Activated T-helper 2 cell treated with anti-CD3 and anti-CD28 coated beads, Interferon-gamma antibody, Interleukin-2, Interleukin-4, amounts not matched to agents 10 μg/mL and 5 μg/mL and 100 μg/mL, durations not matched to agents 14 hours and 24 hours and 36 hours (primary cell): ENCODE measurements at regions not wholly inside any gene's neighbourhood (a gene's known extent, or its start where the extent isn't known, plus 50 kb on each side); places are given as distances from the start of the nearest gene placed in this dataset.

Source experiments
- DNase-seq: peaks from one replicate; pipeline ENCODE4 v3.0.0; 2021; ENCODE audit warnings: low spot score
- H3K27ac Mint-ChIP-seq: one replicate; pipeline ENCODE4 v1.8.0; 2021; ENCODE audit warnings: mixed read lengths
- H3K27me3 Mint-ChIP-seq: one replicate; pipeline ENCODE4 v1.8.0; 2021; ENCODE audit warnings: low read depth, mixed read lengths
- H3K36me3 Mint-ChIP-seq: one replicate; pipeline ENCODE4 v1.8.0; 2021; ENCODE audit warnings: low read depth, mixed read lengths
- H3K4me1 Mint-ChIP-seq: one replicate; pipeline ENCODE4 v1.8.0; 2021; ENCODE audit warnings: low read depth, mixed read lengths
- H3K4me3 Mint-ChIP-seq: one replicate; pipeline ENCODE4 v1.8.0; 2021; ENCODE audit warnings: low read depth, mild to moderate bottlenecking, moderate library complexity, mixed read lengths
- H3K9me3 Mint-ChIP-seq: one replicate; pipeline ENCODE4 v1.8.0; 2021; ENCODE audit warnings: mixed read lengths
- intact Hi-C: fragments of 100-400 bp; cut with micrococcal nuclease; formaldehyde crosslinking; loops from one replicate; pipeline ENCODE4 v1.15.1; 2023

GRCh38 chr15:39144051-39144450 is 436.8 kb upstream of the THBS1 start:
- Mint-ChIP-seq H3K9me3 (no peaks in the 10 kb centered on the region), H3K4me1 (peaks cover 38% of the 10 kb centered on the region), H3K27me3 (no peaks in the 10 kb centered on the region), H3K36me3 (peaks cover 4% of the 10 kb centered on the region), H3K4me3 (no peak overlapping the region), H3K27ac (peak overlapping the region; percentile 69)
- no peak for DNase-seq
- intact Hi-C loops = loop anchor here (5.0 to 10.0 kb wide), 3 partner anchors 121 to 478 kb away; no protein-coding TSS in a partner anchor

GRCh38 chr15:39144613-39145499 is 436.0 kb upstream of the THBS1 start:
- intact Hi-C loops = loop anchor here (5.0 to 10.0 kb wide), 3 partner anchors 120 to 477 kb away; no protein-coding TSS in a partner anchor
- peak overlapping the region; percentile 69 for H3K27ac Mint-ChIP-seq

GRCh38 chr15:39145854-39146625 is 434.8 kb upstream of the THBS1 start:
- H3K36me3 Mint-ChIP-seq = peaks cover 4% of the 10 kb centered on the region
- no peaks in the 10 kb centered on the region for H3K9me3 Mint-ChIP-seq
- peaks cover 3% of the 10 kb centered on the region for H3K27me3 Mint-ChIP-seq
- peaks cover 29% of the 10 kb centered on the region for H3K4me1 Mint-ChIP-seq
- intact Hi-C loops = loop anchor here (10.0 kb wide), 1 partner anchor 119 kb away; no protein-coding TSS in a partner anchor
- DNase-seq = no peak
- no peak overlapping the region for H3K4me3 Mint-ChIP-seq
- H3K27ac Mint-ChIP-seq = no peak overlapping the region

More at GRCh38 chr15:39144613-39145499, 436.0 kb upstream of the THBS1 start:
- no peaks in the 10 kb centered on the region for H3K9me3 Mint-ChIP-seq
- DNase-seq = no peak
- peak overlapping the region; percentile 9 for H3K4me3 Mint-ChIP-seq
- H3K36me3 Mint-ChIP-seq = peaks cover 4% of the 10 kb centered on the region
- peaks cover 3% of the 10 kb centered on the region for H3K27me3 Mint-ChIP-seq
- H3K4me1 Mint-ChIP-seq = peaks cover 37% of the 10 kb centered on the region

- no peaks in the 10 kb centered on the region for H3K9me3 Mint-ChIP-seq
- H3K36me3 Mint-ChIP-seq = no peaks in the 10 kb centered on the region
- peaks cover 13% of the 10 kb centered on the region for H3K4me1 Mint-ChIP-seq
- H3K27ac Mint-ChIP-seq = no peak overlapping the region
- no peak for DNase-seq
- H3K27me3 Mint-ChIP-seq = peaks cover 11% of the 10 kb centered on the region
- intact Hi-C loops = loop anchor here (10.0 kb wide), 1 partner anchor 115 kb away; no protein-coding TSS in a partner anchor
- H3K4me3 Mint-ChIP-seq = no peak overlapping the region
Observed at GRCh38 chr15:39149636-39150150, 431.2 kb upstream of the THBS1 start.

- Mint-ChIP-seq H3K27ac (no peak overlapping the region), H3K9me3 (no peaks in the 10 kb centered on the region), H3K4me3 (no peak overlapping the region), H3K36me3 (no peaks in the 10 kb centered on the region), H3K4me1 (no peaks in the 10 kb centered on the region), H3K27me3 (peaks cover 12% of the 10 kb centered on the region)
- no peak for DNase-seq
- intact Hi-C loops = no loop called here
Observed at GRCh38 chr15:39151545-39151944, 429.3 kb upstream of the THBS1 start.

- Mint-ChIP-seq H3K4me1 (no peaks in the 10 kb centered on the region), H3K36me3 (no peaks in the 10 kb centered on the region), H3K27me3 (peaks cover 17% of the 10 kb centered on the region), H3K4me3 (no peak overlapping the region), H3K9me3 (no peaks in the 10 kb centered on the region), H3K27ac (no peak overlapping the region)
- intact Hi-C loops = no loop called here
- DNase-seq = no peak
Observed at GRCh38 chr15:39153058-39153714, 427.7 kb upstream of the THBS1 start.

GRCh38 chr15:39153716-39154115 is 427.2 kb upstream of the THBS1 start:
- Mint-ChIP-seq H3K27ac (no peak overlapping the region), H3K4me3 (no peak overlapping the region), H3K4me1 (no peaks in the 10 kb centered on the region), H3K36me3 (no peaks in the 10 kb centered on the region), H3K9me3 (no peaks in the 10 kb centered on the region), H3K27me3 (peaks cover 19% of the 10 kb centered on the region)
- DNase-seq = no peak
- intact Hi-C loops = no loop called here

- DNase-seq = no peak
- Mint-ChIP-seq H3K27ac (no peak overlapping the region), H3K4me1 (no peaks in the 10 kb centered on the region), H3K4me3 (no peak overlapping the region), H3K27me3 (peaks cover 19% of the 10 kb centered on the region), H3K9me3 (no peaks in the 10 kb centered on the region), H3K36me3 (no peaks in the 10 kb centered on the region)
- intact Hi-C loops = no loop called here
Observed at GRCh38 chr15:39154227-39154638, 426.6 kb upstream of the THBS1 start.

- intact Hi-C loops = no loop called here
- no peaks in the 10 kb centered on the region for H3K4me1 Mint-ChIP-seq
- no peak overlapping the region for H3K4me3 Mint-ChIP-seq
- no peak for DNase-seq
- peaks cover 19% of the 10 kb centered on the region for H3K27me3 Mint-ChIP-seq
- H3K36me3 Mint-ChIP-seq = no peaks in the 10 kb centered on the region
- H3K27ac Mint-ChIP-seq = no peak overlapping the region
- no peaks in the 10 kb centered on the region for H3K9me3 Mint-ChIP-seq
Observed at GRCh38 chr15:39154776-39155175, 426.1 kb upstream of the THBS1 start.

GRCh38 chr15:39156166-39156565 is 424.7 kb upstream of the THBS1 start:
- no peak for DNase-seq
- no peaks in the 10 kb centered on the region for H3K36me3 Mint-ChIP-seq
- intact Hi-C loops = no loop called here

GRCh38 chr15:39156646-39157250 is 424.1 kb upstream of the THBS1 start:
- no peak overlapping the region for H3K27ac Mint-ChIP-seq
- no peak overlapping the region for H3K4me3 Mint-ChIP-seq
- intact Hi-C loops = no loop called here
- peaks cover 26% of the 10 kb centered on the region for H3K27me3 Mint-ChIP-seq
- no peaks in the 10 kb centered on the region for H3K9me3 Mint-ChIP-seq
- no peaks in the 10 kb centered on the region for H3K36me3 Mint-ChIP-seq
- DNase-seq = no peak
- no peaks in the 10 kb centered on the region for H3K4me1 Mint-ChIP-seq

More at GRCh38 chr15:39156166-39156565, 424.7 kb upstream of the THBS1 start:
- no peaks in the 10 kb centered on the region for H3K9me3 Mint-ChIP-seq
- H3K4me1 Mint-ChIP-seq = no peaks in the 10 kb centered on the region
- no peak overlapping the region for H3K4me3 Mint-ChIP-seq
- no peak overlapping the region for H3K27ac Mint-ChIP-seq
- H3K27me3 Mint-ChIP-seq = peaks cover 23% of the 10 kb centered on the region

GRCh38 chr15:39157882-39158281 is 423.0 kb upstream of the THBS1 start:
- no peaks in the 10 kb centered on the region for H3K4me1 Mint-ChIP-seq

More at GRCh38 chr15:39157882-39158281, 423.0 kb upstream of the THBS1 start:
- Mint-ChIP-seq H3K27ac (no peak overlapping the region), H3K9me3 (no peaks in the 10 kb centered on the region), H3K4me3 (no peak overlapping the region), H3K27me3 (peaks cover 27% of the 10 kb centered on the region), H3K36me3 (no peaks in the 10 kb centered on the region)
- no peak for DNase-seq
- intact Hi-C loops = no loop called here
